ENCODE measurements at regions not wholly inside any gene's neighbourhood (a gene's known extent, or its start where the extent isn't known, plus 50 kb on each side); places are given as distances from the start of the nearest gene placed in this dataset.

- no peak for TF ChIP-seq CTCF (conservative IDR thresholded peaks at IDR 0.05)
- H3K36me3 Mint-ChIP-seq (ENCODE audit: low read depth), result no peaks in the 10 kb centered on the region
- Histone ChIP-seq H3K9ac (ENCODE audit: extremely low read depth, low read length, poor library complexity, severe bottlenecking) (no peak overlapping the region), H3K36me3 (ENCODE audit: control insufficient read depth, insufficient read depth, low read length) (no peaks in the 10 kb centered on the region), H3K27ac (ENCODE audit: low read depth, low read length) (no peak overlapping the region), H3K27me3 (ENCODE audit: control insufficient read depth, insufficient read depth, low read length, poor library complexity, severe bottlenecking) (no peaks in the 10 kb centered on the region), H3K4me1 (ENCODE audit: control insufficient read depth, insufficient read depth, low read length) (no peaks in the 10 kb centered on the region), H3K4me3 (ENCODE audit: low read length) (no peak overlapping the region), H3K9me3 (ENCODE audit: control insufficient read depth, low read length) (no peaks in the 10 kb centered on the region)
- H3K4me1 Mint-ChIP-seq, result peaks cover 4% of the 10 kb centered on the region
- H3K27ac Mint-ChIP-seq, result no peak overlapping the region
- WGBS, 2 experiments (ENCODE audit: insufficient coverage in 1 of 2, insufficient read length in 1 of 2), result 90 to 94% methylated on average over 2 to 6 of the region's 6 CpGs
- DNase-seq, result no peak
- H3K9me3 Mint-ChIP-seq, result no peaks in the 10 kb centered on the region
- H3K4me3 Mint-ChIP-seq, result no peak overlapping the region
- H3K27me3 Mint-ChIP-seq (ENCODE audit: insufficient read depth), result no peaks in the 10 kb centered on the region
Observed at GRCh38 chr2:105569606-105570005, 170.8 kb upstream of the FHL2 start.

- no peak overlapping the region for H3K9ac ChIP-seq (ENCODE audit: extremely low read depth, low read length, poor library complexity, severe bottlenecking)
- no peak overlapping the region for H3K27ac Mint-ChIP-seq
- DNase-seq, result no peak
Observed at GRCh38 chr2:105567996-105568494, 169.2 kb upstream of the FHL2 start.

GRCh38 chr2:105563000-105563719, 164.3 kb upstream of the FHL2 start:
- Histone ChIP-seq H3K4me1 (ENCODE audit: control insufficient read depth, insufficient read depth, low read length) (no peaks in the 10 kb centered on the region), H3K9ac (ENCODE audit: extremely low read depth, low read length, poor library complexity, severe bottlenecking) (no peak overlapping the region), H3K9me3 (ENCODE audit: control insufficient read depth, low read length) (no peaks in the 10 kb centered on the region), H3K36me3 (ENCODE audit: control insufficient read depth, insufficient read depth, low read length) (no peaks in the 10 kb centered on the region), H3K27ac (ENCODE audit: low read depth, low read length) (no peak overlapping the region), H3K4me3 (ENCODE audit: low read length) (no peak overlapping the region), H3K27me3 (ENCODE audit: control insufficient read depth, insufficient read depth, low read length, poor library complexity, severe bottlenecking) (no peaks in the 10 kb centered on the region)
- 77 to 87% methylated on average over 3 to 8 of the region's 8 CpGs for WGBS, 2 experiments (ENCODE audit: insufficient coverage in 1 of 2, insufficient read length in 1 of 2)
- no peak overlapping the region for H3K4me3 Mint-ChIP-seq
- TF ChIP-seq CTCF (conservative IDR thresholded peaks at IDR 0.05), result peak; percentile 28
- no peaks in the 10 kb centered on the region for H3K9me3 Mint-ChIP-seq
- H3K4me1 Mint-ChIP-seq, result peaks cover 4% of the 10 kb centered on the region
- no peak overlapping the region for H3K27ac Mint-ChIP-seq
- H3K27me3 Mint-ChIP-seq (ENCODE audit: insufficient read depth), result peaks cover 2% of the 10 kb centered on the region
- no peaks in the 10 kb centered on the region for H3K36me3 Mint-ChIP-seq (ENCODE audit: low read depth)
- no peak for DNase-seq

More at GRCh38 chr2:105567996-105568494, 169.2 kb upstream of the FHL2 start:
- Mint-ChIP-seq H3K4me1 (peaks cover 4% of the 10 kb centered on the region), H3K27me3 (ENCODE audit: insufficient read depth) (no peaks in the 10 kb centered on the region), H3K9me3 (no peaks in the 10 kb centered on the region), H3K4me3 (no peak overlapping the region), H3K36me3 (ENCODE audit: low read depth) (no peaks in the 10 kb centered on the region)
- Histone ChIP-seq H3K27ac (ENCODE audit: low read depth, low read length) (no peak overlapping the region), H3K9me3 (ENCODE audit: control insufficient read depth, low read length) (no peaks in the 10 kb centered on the region), H3K4me3 (ENCODE audit: low read length) (no peak overlapping the region), H3K4me1 (ENCODE audit: control insufficient read depth, insufficient read depth, low read length) (no peaks in the 10 kb centered on the region), H3K36me3 (ENCODE audit: control insufficient read depth, insufficient read depth, low read length) (no peaks in the 10 kb centered on the region), H3K27me3 (ENCODE audit: control insufficient read depth, insufficient read depth, low read length, poor library complexity, severe bottlenecking) (no peaks in the 10 kb centered on the region)
- TF ChIP-seq CTCF (conservative IDR thresholded peaks at IDR 0.05), result no peak
- 75 to 85% methylated on average over 16 to 17 of the region's 17 CpGs for WGBS, 2 experiments (ENCODE audit: insufficient coverage in 1 of 2, insufficient read length in 1 of 2)

All from endodermal cell (in vitro differentiated cells).